Liver (tissue), 8 donors: ENCODE measurements at regions not wholly inside any gene's neighbourhood (a gene's known extent, or its start where the extent isn't known, plus 50 kb on each side); places are given as distances from the start of the nearest gene placed in this dataset.

Experiments used
- DNase-seq: peaks from one replicate; pipeline ENCODE4 v3.0.0-alpha.2; 2017; ENCODE audit warnings: low spot score
- H3K27ac ChIP-seq, 2 donors: one replicate each; pipeline ENCODE4 v1.7.0; 2013; ENCODE audit warnings: inconsistent platforms in 2 of 2, low read length in 2 of 2, control low read depth in 1 of 2, low read depth in 1 of 2, mild to moderate bottlenecking in 1 of 2
- H3K27me3 ChIP-seq, 4 donors: one replicate each; pipeline versions ENCODE4 v1.6.1 to v1.7.0; 2013; ENCODE audit warnings: low read length in 3 of 4, inconsistent platforms in 1 of 4, mild to moderate bottlenecking in 1 of 4, moderate library complexity in 1 of 4; ENCODE audit not compliant: control insufficient read depth in 4 of 4, insufficient read depth in 4 of 4
- H3K36me3 ChIP-seq, 4 donors: one replicate each; pipeline versions ENCODE4 v1.6.1 to v1.7.0; 2013; ENCODE audit warnings: low read length in 3 of 4, mild to moderate bottlenecking in 3 of 4, low read depth in 1 of 4, moderate library complexity in 1 of 4; ENCODE audit not compliant: control insufficient read depth in 4 of 4, insufficient read depth in 3 of 4
- H3K4me1 ChIP-seq, 4 donors: one replicate each; pipeline versions ENCODE4 v1.6.1 to v1.7.0; 2013; ENCODE audit warnings: low read length in 3 of 4, mild to moderate bottlenecking in 3 of 4, moderate library complexity in 1 of 4; ENCODE audit not compliant: control insufficient read depth in 4 of 4, insufficient read depth in 4 of 4
- H3K4me3 ChIP-seq, 3 donors: one replicate each; pipeline versions ENCODE4 v1.6.1 to v1.7.0; 2013; ENCODE audit warnings: low read length in 3 of 3, control low read depth in 1 of 3, low read depth in 1 of 3, mild to moderate bottlenecking in 1 of 3
- H3K9ac ChIP-seq, 2 donors: one replicate each; pipeline ENCODE4 v1.7.0; 2013; ENCODE audit warnings: low read length in 2 of 2, mild to moderate bottlenecking in 2 of 2, moderate library complexity in 2 of 2, control low read depth in 1 of 2, low read depth in 1 of 2
- H3K9me3 ChIP-seq, 4 donors: one replicate each; pipeline versions ENCODE4 v1.6.1 to v1.7.0; 2013; ENCODE audit warnings: low read length in 3 of 4; ENCODE audit not compliant: control insufficient read depth in 4 of 4
- ATF3 ChIP-seq: IDR thresholded peaks from 2 replicates; pipeline ENCODE4 v1.6.1; 2016; ENCODE audit warnings: antibody characterized with exemption
- CTCF ChIP-seq: fragments of 150-350 bp; IDR thresholded peaks from 2 replicates; pipeline ENCODE4 v1.5.1; 2017; ENCODE audit warnings: improper control_type of control experiment, low read depth, low read length; ENCODE audit not compliant: missing input control
- EGR1 ChIP-seq, 2 donors: IDR thresholded peaks; 2 replicates each; pipeline ENCODE4 v1.6.1; 2016 to 2018; ENCODE audit warnings: antibody characterized with exemption in 2 of 2, low read depth in 2 of 2
- FOXA1 ChIP-seq: IDR thresholded peaks from 2 replicates; pipeline ENCODE4 v1.6.1; 2016; ENCODE audit warnings: antibody characterized with exemption
- FOXA2 ChIP-seq: IDR thresholded peaks from 2 replicates; pipeline ENCODE4 v1.6.1; 2016; ENCODE audit warnings: antibody characterized with exemption
- GABPA ChIP-seq, 2 donors: IDR thresholded peaks in 1 of 2; conservative IDR thresholded peaks in 1 of 2; 2 replicates each; pipeline ENCODE4 v1.6.1; 2016; ENCODE audit warnings: antibody characterized with exemption in 2 of 2, mild to moderate bottlenecking in 1 of 2, moderate library complexity in 1 of 2
- HNF4A ChIP-seq, 2 donors: conservative IDR thresholded peaks; 2 replicates each; pipeline ENCODE4 v1.6.1; 2016; ENCODE audit warnings: antibody characterized with exemption in 2 of 2, mild to moderate bottlenecking in 2 of 2
- HNF4G ChIP-seq: IDR thresholded peaks from 2 replicates; pipeline ENCODE4 v1.6.1; 2016; ENCODE audit warnings: antibody characterized with exemption
- JUND ChIP-seq, 2 donors: IDR thresholded peaks; 2 replicates each; pipeline ENCODE4 v1.6.1; 2016; ENCODE audit warnings: antibody characterized with exemption in 2 of 2
- MAX ChIP-seq: IDR thresholded peaks from 2 replicates; pipeline ENCODE4 v1.6.1; 2016; ENCODE audit warnings: antibody characterized with exemption
- NR2F2 ChIP-seq: IDR thresholded peaks from 2 replicates; pipeline ENCODE4 v1.6.1; 2016; ENCODE audit warnings: antibody characterized with exemption
- RAD21 ChIP-seq, 2 donors: IDR thresholded peaks; 2 replicates each; pipeline ENCODE4 v1.6.1; 2016; ENCODE audit warnings: antibody characterized with exemption in 2 of 2, mild to moderate bottlenecking in 2 of 2
- REST ChIP-seq: IDR thresholded peaks from 2 replicates; pipeline ENCODE4 v1.6.1; 2016; ENCODE audit warnings: antibody characterized with exemption, mild to moderate bottlenecking
- RXRA ChIP-seq, 2 donors: IDR thresholded peaks; 2 replicates each; pipeline ENCODE4 v1.6.1; 2017 to 2018; ENCODE audit warnings: antibody characterized with exemption in 2 of 2, mild to moderate bottlenecking in 1 of 2
- SP1 ChIP-seq: IDR thresholded peaks from 2 replicates; pipeline ENCODE4 v1.6.1; 2018; ENCODE audit warnings: antibody characterized with exemption, mild to moderate bottlenecking
- TAF1 ChIP-seq: conservative IDR thresholded peaks from 2 replicates; pipeline ENCODE4 v1.6.1; 2016; ENCODE audit warnings: antibody characterized with exemption, mild to moderate bottlenecking
- YY1 ChIP-seq: IDR thresholded peaks from 2 replicates; pipeline ENCODE4 v1.6.1; 2016; ENCODE audit warnings: antibody characterized with exemption, mild to moderate bottlenecking
- ZBTB33 ChIP-seq: IDR thresholded peaks from 2 replicates; pipeline ENCODE4 v1.6.1; 2016; ENCODE audit warnings: antibody characterized with exemption
- WGBS: extraction: QIAGEN DNeasy Blood & Tissue Kit; methylation state at CpG from one replicate; pipeline ENCODE4 v1.1.7; 2013; 5-methylcytosine and 5-hydroxymethylcytosine counted together
- donor health status: healthy.
- donor health status: healthy.
- donor health status: healthy.
- donor health status: healthy.
- donor health status: healthy.

GRCh38 chr2:120405759-120406099, 59.8 kb downstream of the INHBB start:
- WGBS = 86% methylated on average over 5 of the region's 5 CpGs
- peaks cover 1 to 16% (median 4%) of the 10 kb centered on the region in 4 donors for H3K9me3 ChIP-seq
- H3K4me1 ChIP-seq = no peaks in the 10 kb centered on the region
- H3K36me3 ChIP-seq = no peaks in the 10 kb centered on the region
- peak; percentile 27 for DNase-seq
- no peak overlapping the region for H3K9ac ChIP-seq
- H3K4me3 ChIP-seq = no peak overlapping the region
- no peaks in the 10 kb centered on the region for H3K27me3 ChIP-seq
- TF ChIP-seq ZBTB33 (no peak), GABPA (IDR thresholded peaks at IDR 0.05 in 1 of 2, conservative IDR thresholded peaks at IDR 0.05 in 1 of 2) (no peak), CTCF (no peak), FOXA2 (no peak), SP1 (no peak), EGR1 (IDR thresholded peaks at IDR 0.05; ENCODE audit: low read depth in 2 of 2) (no peak), NR2F2 (no peak), FOXA1 (no peak), HNF4G (no peak), JUND (IDR thresholded peaks at IDR 0.05) (no peak)
- no peak overlapping the region for H3K27ac ChIP-seq

GRCh38 chr2:120406566-120406965, 60.6 kb downstream of the INHBB start:
- peak; percentile 26 for DNase-seq
- H3K27ac ChIP-seq = no peak overlapping the region
- no peak overlapping the region for H3K4me3 ChIP-seq
- TF ChIP-seq HNF4G (no peak), YY1 (no peak), FOXA1 (no peak), NR2F2 (no peak), REST (no peak), MAX (no peak), SP1 (no peak), HNF4A (conservative IDR thresholded peaks at IDR 0.05) (no peak), FOXA2 (no peak), RXRA (IDR thresholded peaks at IDR 0.05) (no peak), EGR1 (IDR thresholded peaks at IDR 0.05; ENCODE audit: low read depth in 2 of 2) (no peak), RAD21 (IDR thresholded peaks at IDR 0.05) (no peak), ATF3 (no peak), JUND (IDR thresholded peaks at IDR 0.05) (no peak), CTCF (no peak), ZBTB33 (no peak), TAF1 (no peak), GABPA (IDR thresholded peaks at IDR 0.05 in 1 of 2, conservative IDR thresholded peaks at IDR 0.05 in 1 of 2) (no peak)
- peaks cover 1 to 16% (median 4%) of the 10 kb centered on the region in 4 donors for H3K9me3 ChIP-seq
- H3K9ac ChIP-seq = no peak overlapping the region
- 82% methylated on average over 9 of the region's 9 CpGs for WGBS
- H3K4me1 ChIP-seq = no peaks in the 10 kb centered on the region
- no peaks in the 10 kb centered on the region for H3K27me3 ChIP-seq
- no peaks in the 10 kb centered on the region for H3K36me3 ChIP-seq
